ENCODE measurements at regions not wholly inside any gene's neighbourhood (a gene's known extent, or its start where the extent isn't known, plus 50 kb on each side); places are given as distances from the start of the nearest gene placed in this dataset.

- Mint-ChIP-seq H3K27me3 (no peaks in the 10 kb centered on the region), H3K27ac (no peak overlapping the region), H3K4me3 (no peak overlapping the region), H3K9me3 (no peaks in the 10 kb centered on the region), H3K4me1 (ENCODE audit: low read depth) (no peaks in the 10 kb centered on the region), H3K36me3 (ENCODE audit: low read depth) (no peaks in the 10 kb centered on the region)
These were observed 173.4 kb upstream of the BMP4 start for GRCh38 chr14:54129850-54130640.

- Mint-ChIP-seq H3K27ac (no peak overlapping the region), H3K27me3 (no peaks in the 10 kb centered on the region), H3K36me3 (ENCODE audit: low read depth) (no peaks in the 10 kb centered on the region), H3K9me3 (no peaks in the 10 kb centered on the region), H3K4me3 (no peak overlapping the region), H3K4me1 (ENCODE audit: low read depth) (no peaks in the 10 kb centered on the region)
These were observed 175.9 kb upstream of the BMP4 start for GRCh38 chr14:54132496-54132895.

GRCh38 chr14:54133896-54134295 lies 177.3 kb upstream of the BMP4 start:
- no peaks in the 10 kb centered on the region for H3K9me3 Mint-ChIP-seq
- no peaks in the 10 kb centered on the region for H3K27me3 Mint-ChIP-seq
- no peak overlapping the region for H3K4me3 Mint-ChIP-seq
- no peak overlapping the region for H3K27ac Mint-ChIP-seq
- H3K4me1 Mint-ChIP-seq (ENCODE audit: low read depth) = no peaks in the 10 kb centered on the region
- H3K36me3 Mint-ChIP-seq (ENCODE audit: low read depth) = no peaks in the 10 kb centered on the region

- H3K27ac Mint-ChIP-seq = no peak overlapping the region
- H3K36me3 Mint-ChIP-seq (ENCODE audit: low read depth) = no peaks in the 10 kb centered on the region
- no peaks in the 10 kb centered on the region for H3K4me1 Mint-ChIP-seq (ENCODE audit: low read depth)
- H3K27me3 Mint-ChIP-seq = no peaks in the 10 kb centered on the region
- no peaks in the 10 kb centered on the region for H3K9me3 Mint-ChIP-seq
- no peak overlapping the region for H3K4me3 Mint-ChIP-seq
These were observed 179.2 kb upstream of the BMP4 start for GRCh38 chr14:54135804-54136280.

- Mint-ChIP-seq H3K9me3 (no peaks in the 10 kb centered on the region), H3K27ac (no peak overlapping the region), H3K36me3 (ENCODE audit: low read depth) (no peaks in the 10 kb centered on the region), H3K27me3 (no peaks in the 10 kb centered on the region), H3K4me3 (no peak overlapping the region), H3K4me1 (ENCODE audit: low read depth) (no peaks in the 10 kb centered on the region)
These were observed 180.4 kb upstream of the BMP4 start for GRCh38 chr14:54136894-54137613.

GRCh38 chr14:54137614-54137961 lies 181.0 kb upstream of the BMP4 start:
- Mint-ChIP-seq H3K9me3 (no peaks in the 10 kb centered on the region), H3K4me3 (no peak overlapping the region), H3K36me3 (ENCODE audit: low read depth) (no peaks in the 10 kb centered on the region), H3K4me1 (ENCODE audit: low read depth) (no peaks in the 10 kb centered on the region), H3K27me3 (no peaks in the 10 kb centered on the region), H3K27ac (no peak overlapping the region)

- peaks cover 4% of the 10 kb centered on the region for H3K27me3 Mint-ChIP-seq
- no peaks in the 10 kb centered on the region for H3K9me3 Mint-ChIP-seq
- no peaks in the 10 kb centered on the region for H3K4me1 Mint-ChIP-seq (ENCODE audit: low read depth)
- no peak overlapping the region for H3K27ac Mint-ChIP-seq
- no peaks in the 10 kb centered on the region for H3K36me3 Mint-ChIP-seq (ENCODE audit: low read depth)
- H3K4me3 Mint-ChIP-seq = no peak overlapping the region
These were observed 181.4 kb upstream of the BMP4 start for GRCh38 chr14:54138024-54138353.

- Mint-ChIP-seq H3K27ac (no peak overlapping the region), H3K36me3 (ENCODE audit: low read depth) (no peaks in the 10 kb centered on the region), H3K4me1 (ENCODE audit: low read depth) (no peaks in the 10 kb centered on the region), H3K4me3 (no peak overlapping the region), H3K27me3 (peaks cover 5% of the 10 kb centered on the region), H3K9me3 (no peaks in the 10 kb centered on the region)
These were observed 181.9 kb upstream of the BMP4 start for GRCh38 chr14:54138354-54139038.

GRCh38 chr14:54140551-54140950 lies 183.9 kb upstream of the BMP4 start:
- H3K4me1 Mint-ChIP-seq (ENCODE audit: low read depth) = no peaks in the 10 kb centered on the region
- H3K9me3 Mint-ChIP-seq = no peaks in the 10 kb centered on the region
- H3K36me3 Mint-ChIP-seq (ENCODE audit: low read depth) = no peaks in the 10 kb centered on the region
- peaks cover 5% of the 10 kb centered on the region for H3K27me3 Mint-ChIP-seq
- H3K4me3 Mint-ChIP-seq = no peak overlapping the region
- H3K27ac Mint-ChIP-seq = no peak overlapping the region

- H3K27ac Mint-ChIP-seq = no peak overlapping the region
- H3K27me3 Mint-ChIP-seq = peaks cover 9% of the 10 kb centered on the region
- H3K36me3 Mint-ChIP-seq (ENCODE audit: low read depth) = no peaks in the 10 kb centered on the region
These were observed 190.0 kb upstream of the BMP4 start for GRCh38 chr14:54146601-54147000.

GRCh38 chr14:54147282-54147681 lies 190.7 kb upstream of the BMP4 start:
- Mint-ChIP-seq H3K27me3 (peaks cover 9% of the 10 kb centered on the region), H3K9me3 (peaks cover 13% of the 10 kb centered on the region), H3K36me3 (ENCODE audit: low read depth) (no peaks in the 10 kb centered on the region), H3K27ac (no peak overlapping the region), H3K4me1 (ENCODE audit: low read depth) (no peaks in the 10 kb centered on the region), H3K4me3 (no peak overlapping the region)

More at GRCh38 chr14:54146601-54147000, 190.0 kb upstream of the BMP4 start:
- Mint-ChIP-seq H3K4me1 (ENCODE audit: low read depth) (no peaks in the 10 kb centered on the region), H3K9me3 (peaks cover 13% of the 10 kb centered on the region), H3K4me3 (no peak overlapping the region)

- Mint-ChIP-seq H3K9me3 (peaks cover 13% of the 10 kb centered on the region), H3K4me1 (ENCODE audit: low read depth) (no peaks in the 10 kb centered on the region), H3K27me3 (peaks cover 7% of the 10 kb centered on the region)
These were observed 191.1 kb upstream of the BMP4 start for GRCh38 chr14:54147758-54148157.

GRCh38 chr14:54148251-54148650 lies 191.6 kb upstream of the BMP4 start:
- no peak overlapping the region for H3K27ac Mint-ChIP-seq
- H3K27me3 Mint-ChIP-seq = peaks cover 4% of the 10 kb centered on the region
- H3K9me3 Mint-ChIP-seq = peaks cover 13% of the 10 kb centered on the region
- no peak overlapping the region for H3K4me3 Mint-ChIP-seq
- no peaks in the 10 kb centered on the region for H3K36me3 Mint-ChIP-seq (ENCODE audit: low read depth)
- H3K4me1 Mint-ChIP-seq (ENCODE audit: low read depth) = no peaks in the 10 kb centered on the region

More at GRCh38 chr14:54147758-54148157, 191.1 kb upstream of the BMP4 start:
- Mint-ChIP-seq H3K36me3 (ENCODE audit: low read depth) (no peaks in the 10 kb centered on the region), H3K27ac (no peak overlapping the region), H3K4me3 (no peak overlapping the region)

- H3K4me1 Mint-ChIP-seq (ENCODE audit: low read depth) = no peaks in the 10 kb centered on the region
- H3K27me3 Mint-ChIP-seq = peaks cover 4% of the 10 kb centered on the region
- no peak overlapping the region for H3K4me3 Mint-ChIP-seq
- no peaks in the 10 kb centered on the region for H3K36me3 Mint-ChIP-seq (ENCODE audit: low read depth)
- H3K27ac Mint-ChIP-seq = no peak overlapping the region
- peaks cover 12% of the 10 kb centered on the region for H3K9me3 Mint-ChIP-seq
These were observed 195.7 kb upstream of the BMP4 start for GRCh38 chr14:54152351-54152750.

Measured in stimulated activated naive CD8-positive, alpha-beta T cell treated with anti-CD3 and anti-CD28 coated beads, Interleukin-15, Interleukin-2, amounts not matched to agents 100 ng/mL and 50 ng/mL, for 24 hours (primary cell).